ENCODE measurements at regions not wholly inside any gene's neighbourhood (a gene's known extent, or its start where the extent isn't known, plus 50 kb on each side); places are given as distances from the start of the nearest gene placed in this dataset.

DNA sequence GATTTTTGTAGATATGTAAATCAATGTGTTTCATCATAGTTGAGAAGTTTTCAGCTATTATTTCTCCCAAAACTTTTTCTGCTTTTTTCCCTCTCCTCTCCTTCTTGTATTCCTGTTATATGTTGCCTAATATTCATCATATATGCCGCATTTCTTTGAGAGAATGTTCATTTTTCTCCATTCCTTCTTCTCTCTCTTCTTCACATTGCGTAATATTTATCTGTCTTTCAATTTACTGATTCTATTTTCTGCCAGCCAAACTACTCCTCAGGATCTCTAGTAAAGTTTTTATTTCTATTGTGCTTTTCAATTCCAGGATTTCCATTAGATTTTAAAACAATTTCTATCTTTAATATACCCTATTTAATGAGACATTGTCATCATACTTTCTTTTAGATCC is 896.8 kb downstream of the EPHA7 start:
- Histone ChIP-seq H3K9me3 (no peaks in the 10 kb centered on the region), H3K36me3 (no peaks in the 10 kb centered on the region), H3K27me3 (no peaks in the 10 kb centered on the region), H3K27ac (no peak overlapping the region), H3K4me1 (no peaks in the 10 kb centered on the region), H3K4me3 (no peak overlapping the region)
- FAIRE-seq, result no peak
- 41 to 74% methylated on average over 2 of the region's 2 CpGs for WGBS, 2 donors
- intact Hi-C loops (cut with DNase I), result no loop called here
- no peak for DNase-seq
- ATAC-seq, result no peak
- TF ChIP-seq, protein P1, sequence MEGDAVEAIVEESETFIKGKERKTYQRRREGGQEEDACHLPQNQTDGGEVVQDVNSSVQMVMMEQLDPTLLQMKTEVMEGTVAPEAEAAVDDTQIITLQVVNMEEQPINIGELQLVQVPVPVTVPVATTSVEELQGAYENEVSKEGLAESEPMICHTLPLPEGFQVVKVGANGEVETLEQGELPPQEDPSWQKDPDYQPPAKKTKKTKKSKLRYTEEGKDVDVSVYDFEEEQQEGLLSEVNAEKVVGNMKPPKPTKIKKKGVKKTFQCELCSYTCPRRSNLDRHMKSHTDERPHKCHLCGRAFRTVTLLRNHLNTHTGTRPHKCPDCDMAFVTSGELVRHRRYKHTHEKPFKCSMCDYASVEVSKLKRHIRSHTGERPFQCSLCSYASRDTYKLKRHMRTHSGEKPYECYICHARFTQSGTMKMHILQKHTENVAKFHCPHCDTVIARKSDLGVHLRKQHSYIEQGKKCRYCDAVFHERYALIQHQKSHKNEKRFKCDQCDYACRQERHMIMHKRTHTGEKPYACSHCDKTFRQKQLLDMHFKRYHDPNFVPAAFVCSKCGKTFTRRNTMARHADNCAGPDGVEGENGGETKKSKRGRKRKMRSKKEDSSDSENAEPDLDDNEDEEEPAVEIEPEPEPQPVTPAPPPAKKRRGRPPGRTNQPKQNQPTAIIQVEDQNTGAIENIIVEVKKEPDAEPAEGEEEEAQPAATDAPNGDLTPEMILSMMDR (IDR thresholded peaks at IDR 0.05), result no peak

DNA sequence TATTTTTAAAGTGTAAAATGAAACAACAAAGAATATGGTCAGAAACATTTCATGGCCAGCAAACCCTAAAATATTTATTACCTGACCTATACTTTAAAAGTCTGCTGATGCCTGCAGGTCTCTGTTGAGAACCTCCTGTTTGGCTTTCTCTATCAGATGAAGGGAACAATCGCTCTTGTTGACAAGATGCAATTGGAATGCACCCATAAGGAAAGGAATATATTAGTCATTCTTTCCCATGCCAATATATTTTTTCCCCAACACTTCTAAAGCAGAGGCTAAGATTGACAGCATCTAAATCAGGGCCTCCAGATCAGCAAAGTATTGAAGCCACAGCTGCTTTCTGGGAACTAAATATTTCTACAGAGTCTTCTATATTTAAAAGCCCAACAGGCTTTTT is 897.8 kb downstream of the EPHA7 start:
- no peak for ATAC-seq
- DNase-seq, result no peak
- H3K27ac ChIP-seq, result no peak overlapping the region
- no peaks in the 10 kb centered on the region for H3K27me3 ChIP-seq
- intact Hi-C loops (cut with DNase I), result no loop called here
- H3K36me3 ChIP-seq, result no peaks in the 10 kb centered on the region
- no peaks in the 10 kb centered on the region for H3K9me3 ChIP-seq
- no peak overlapping the region for H3K4me3 ChIP-seq
- FAIRE-seq, result no peak
- TF ChIP-seq, protein P1 (IDR thresholded peaks at IDR 0.05), result no peak
- 42 to 46% methylated on average over 1 of the region's 1 CpG for WGBS, 2 donors
- no peaks in the 10 kb centered on the region for H3K4me1 ChIP-seq

DNA sequence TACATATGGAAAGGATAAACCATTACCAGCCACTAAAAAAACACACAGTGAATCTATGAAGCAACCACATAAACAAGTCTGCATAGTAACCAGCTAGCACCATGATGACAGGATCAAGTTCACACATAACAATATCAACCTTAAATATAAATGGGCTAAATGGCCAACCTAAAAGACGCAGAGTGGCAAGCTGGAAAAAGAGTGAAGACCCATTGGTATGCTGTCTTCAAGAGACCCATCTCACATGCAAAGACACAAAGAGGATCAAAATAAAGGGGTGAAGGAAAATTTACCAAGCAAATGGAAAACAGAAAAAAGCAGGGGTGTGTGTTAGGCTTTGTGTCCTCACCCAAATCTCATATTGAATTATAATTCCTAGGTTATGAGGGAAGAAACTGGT is 909.2 kb downstream of the EPHA7 start:
- Histone ChIP-seq H3K9me3 (no peaks in the 10 kb centered on the region), H3K27me3 (no peaks in the 10 kb centered on the region), H3K4me1 (no peaks in the 10 kb centered on the region), H3K4me3 (no peak overlapping the region), H3K27ac (no peak overlapping the region), H3K36me3 (no peaks in the 10 kb centered on the region)
- DNase-seq (no peak), ATAC-seq (no peak), FAIRE-seq (no peak)
- TF ChIP-seq, protein P1 (IDR thresholded peaks at IDR 0.05), result no peak
- intact Hi-C loops (cut with DNase I), result no loop called here
- WGBS, 2 donors, result 60 to 71% methylated on average over 1 of the region's 1 CpG

DNA sequence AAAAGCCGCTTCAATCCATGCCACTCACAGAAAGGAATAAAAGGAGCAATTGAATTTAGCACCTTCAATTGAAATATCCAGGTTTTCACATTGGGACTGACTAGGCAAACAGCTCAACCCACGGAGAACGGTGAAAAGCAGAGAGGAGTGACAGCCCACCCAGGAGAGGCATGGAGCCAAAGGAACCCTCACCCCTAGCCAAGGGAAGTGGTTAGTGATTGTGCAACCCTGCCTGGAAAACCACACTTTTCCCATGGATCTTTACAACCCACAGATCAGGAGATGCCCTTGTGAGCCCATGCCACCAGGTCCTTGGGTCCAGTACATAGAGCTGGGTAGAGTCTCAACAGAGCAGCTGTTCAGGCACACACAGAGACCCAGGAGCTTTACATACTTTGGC is 911.8 kb downstream of the EPHA7 start:
- Histone ChIP-seq H3K27ac (no peak overlapping the region), H3K9me3 (no peaks in the 10 kb centered on the region), H3K4me3 (no peak overlapping the region), H3K4me1 (no peaks in the 10 kb centered on the region), H3K27me3 (no peaks in the 10 kb centered on the region), H3K36me3 (no peaks in the 10 kb centered on the region)
- intact Hi-C loops (cut with DNase I), result no loop called here
- FAIRE-seq (no peak), DNase-seq (no peak), ATAC-seq (no peak)
- TF ChIP-seq, protein P1 (IDR thresholded peaks at IDR 0.05), result no peak
- 64 to 91% methylated on average over 3 of the region's 3 CpGs for WGBS, 2 donors

DNA sequence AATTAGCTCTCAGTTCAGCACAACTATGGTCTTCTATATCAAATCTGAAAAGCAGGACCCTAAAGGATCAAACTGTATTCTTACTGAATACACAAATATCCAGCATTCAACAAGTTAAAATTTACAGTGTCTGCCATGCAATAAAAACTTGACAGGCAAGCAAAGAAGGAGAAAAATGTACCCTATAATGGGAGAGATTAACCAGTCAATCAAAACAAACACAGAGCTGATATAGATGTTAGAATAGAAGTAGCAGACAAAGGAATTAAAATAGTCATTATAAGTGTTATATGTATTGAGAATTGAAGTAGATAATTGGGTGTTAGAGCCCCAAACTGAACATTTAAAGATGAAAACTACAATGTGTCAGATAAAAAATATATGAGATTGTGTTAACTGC is 914.9 kb downstream of the EPHA7 start:
- TF ChIP-seq, protein P1 (IDR thresholded peaks at IDR 0.05), result no peak
- no peak overlapping the region for H3K27ac ChIP-seq
- no peaks in the 10 kb centered on the region for H3K36me3 ChIP-seq
- FAIRE-seq (no peak), DNase-seq (no peak), ATAC-seq (no peak)
- H3K9me3 ChIP-seq, result no peaks in the 10 kb centered on the region
- no peak overlapping the region for H3K4me3 ChIP-seq
- no peaks in the 10 kb centered on the region for H3K27me3 ChIP-seq
- no peaks in the 10 kb centered on the region for H3K4me1 ChIP-seq
- intact Hi-C loops (cut with DNase I), result no loop called here
